Loucy (cell line): ENCODE measurements at regions not wholly inside any gene's neighbourhood (a gene's known extent, or its start where the extent isn't known, plus 50 kb on each side); places are given as distances from the start of the nearest gene placed in this dataset.

Source experiments
- H2AFZ ChIP-seq: fragments of 200-600 bp; sonication (generic); 2 replicates; pipeline ENCODE4 v1.6.0; 2016; ENCODE audit warnings: antibody characterized with exemption, mild to moderate bottlenecking, low read length, moderate library complexity
- H3F3A ChIP-seq: fragments of 200-600 bp; 2 replicates; pipeline ENCODE4 v1.6.0; 2016; ENCODE audit warnings: antibody characterized with exemption, low read depth, mild to moderate bottlenecking
- H3K27me3 ChIP-seq: fragments of 200-600 bp; sonication (generic); 2 replicates; pipeline ENCODE4 v1.6.1; 2014; ENCODE audit warnings: low read length, mild to moderate bottlenecking; ENCODE audit not compliant: insufficient read depth, poor library complexity, severe bottlenecking
- H3K36me3 ChIP-seq: fragments of 200-600 bp; sonication (generic); 2 replicates; pipeline ENCODE4 v1.6.1; 2016; ENCODE audit warnings: low read length; ENCODE audit not compliant: insufficient read depth
- H3K4me1 ChIP-seq: fragments of 200-600 bp; sonication (generic); 2 replicates; pipeline ENCODE4 v1.5.1; 2014; ENCODE audit warnings: low read length, mild to moderate bottlenecking; ENCODE audit not compliant: insufficient read depth, poor library complexity, severe bottlenecking
- H3K4me2 ChIP-seq: fragments of 200-600 bp; sonication (generic); 2 replicates; pipeline ENCODE4 v1.6.0; 2014; ENCODE audit warnings: antibody characterized with exemption, low read length, low read depth, mild to moderate bottlenecking; ENCODE audit not compliant: poor library complexity, severe bottlenecking
- H3K4me3 ChIP-seq: fragments of 200-600 bp; sonication (generic); 2 replicates; pipeline ENCODE4 v1.5.1; 2014; ENCODE audit warnings: low read length, mild to moderate bottlenecking, mixed read lengths; ENCODE audit not compliant: poor library complexity, severe bottlenecking
- H3K79me2 ChIP-seq: fragments of 200-600 bp; sonication (generic); 2 replicates; pipeline ENCODE4 v1.6.1; 2014; ENCODE audit warnings: low read length; ENCODE audit not compliant: insufficient read depth
- H3K9ac ChIP-seq: fragments of 200-600 bp; sonication (generic); 2 replicates; pipeline ENCODE4 v1.6.0; 2014; ENCODE audit warnings: mild to moderate bottlenecking, low read depth, low read length, moderate library complexity; ENCODE audit not compliant: poor library complexity, severe bottlenecking
- H3K9me2 ChIP-seq: fragments of 200-600 bp; sonication (generic); replicated peaks from 2 replicates; pipeline ENCODE4 v1.6.1; 2016; ENCODE audit warnings: low read depth, low read length, mixed read lengths
- H3K9me3 ChIP-seq: fragments of 200-600 bp; sonication (generic); 2 replicates; pipeline ENCODE4 v1.6.1; 2014; ENCODE audit warnings: mild to moderate bottlenecking, antibody characterized with exemption, low read length, low read depth; ENCODE audit not compliant: insufficient read depth
- H4K20me1 ChIP-seq: fragments of 200-600 bp; sonication (generic); 2 replicates; pipeline ENCODE4 v1.6.0; 2014; ENCODE audit warnings: antibody characterized with exemption, low read length, mild to moderate bottlenecking; ENCODE audit not compliant: insufficient read depth, poor library complexity, severe bottlenecking
- CTCF ChIP-seq: fragments of 200-600 bp; sonication (generic); conservative IDR thresholded peaks from 2 replicates; pipeline ENCODE4 v1.5.1; 2014; ENCODE audit warnings: mild to moderate bottlenecking, antibody characterized with exemption, low read length
- EZH2phosphoT487 ChIP-seq: fragments of 200-600 bp; IDR thresholded peaks from 2 replicates; pipeline ENCODE4 v1.6.1; 2018; ENCODE audit warnings: antibody characterized with exemption, mild to moderate bottlenecking, moderate library complexity, borderline replicate concordance

GRCh38 chr5:160905285-160905684 is 53.3 kb upstream of the ATP10B start:
- Histone ChIP-seq H3F3A (no peaks in the 10 kb centered on the region), H3K4me3 (no peak overlapping the region), H3K9ac (no peak overlapping the region), H3K79me2 (no peaks in the 10 kb centered on the region), H3K4me1 (no peaks in the 10 kb centered on the region), H3K9me3 (no peaks in the 10 kb centered on the region), H3K4me2 (no peak overlapping the region), H3K36me3 (no peaks in the 10 kb centered on the region), H3K9me2 (no peaks in the 10 kb centered on the region), H4K20me1 (no peaks in the 10 kb centered on the region), H3K27me3 (no peaks in the 10 kb centered on the region), H2AFZ (no peak overlapping the region)
- no peak for TF ChIP-seq CTCF
- TF ChIP-seq EZH2phosphoT487, result no peak

- no peaks in the 10 kb centered on the region for H3K9me2 ChIP-seq
- H3K9me3 ChIP-seq, result no peaks in the 10 kb centered on the region
- TF ChIP-seq CTCF (no peak), EZH2phosphoT487 (no peak)
- no peaks in the 10 kb centered on the region for H3K4me1 ChIP-seq
- no peak overlapping the region for H3K4me2 ChIP-seq
- H3F3A ChIP-seq, result no peaks in the 10 kb centered on the region
- H4K20me1 ChIP-seq, result no peaks in the 10 kb centered on the region
- H2AFZ ChIP-seq, result no peak overlapping the region
- H3K9ac ChIP-seq, result no peak overlapping the region
- H3K27me3 ChIP-seq, result no peaks in the 10 kb centered on the region
- no peak overlapping the region for H3K4me3 ChIP-seq
- no peaks in the 10 kb centered on the region for H3K36me3 ChIP-seq
- no peaks in the 10 kb centered on the region for H3K79me2 ChIP-seq
Observed at GRCh38 chr5:160904591-160904990, 52.6 kb upstream of the ATP10B start.

- H4K20me1 ChIP-seq, result no peaks in the 10 kb centered on the region
- H3K9me2 ChIP-seq, result no peaks in the 10 kb centered on the region
- no peaks in the 10 kb centered on the region for H3F3A ChIP-seq
- no peaks in the 10 kb centered on the region for H3K27me3 ChIP-seq
- H3K9ac ChIP-seq, result no peak overlapping the region
- no peaks in the 10 kb centered on the region for H3K79me2 ChIP-seq
- H3K4me2 ChIP-seq, result no peak overlapping the region
- no peak overlapping the region for H3K4me3 ChIP-seq
- H3K36me3 ChIP-seq, result no peaks in the 10 kb centered on the region
- H3K9me3 ChIP-seq, result no peaks in the 10 kb centered on the region
- H2AFZ ChIP-seq, result no peak overlapping the region
- H3K4me1 ChIP-seq, result no peaks in the 10 kb centered on the region
- no peak for TF ChIP-seq CTCF
- TF ChIP-seq EZH2phosphoT487, result no peak
Observed at GRCh38 chr5:160903551-160903950, 51.5 kb upstream of the ATP10B start.
